IMR-90 (cell line): ENCODE measurements at regions not wholly inside any gene's neighbourhood (a gene's known extent, or its start where the extent isn't known, plus 50 kb on each side); places are given as distances from the start of the nearest gene placed in this dataset.

ENCODE experiments used
- ATAC-seq: fragments of 200-7000 bp; cut with Tn5 transposase; 2 replicates; pipeline ENCODE4 v1.9.1; 2020; ENCODE audit warnings: low read depth, mild to moderate bottlenecking, moderate library complexity
- BruUV-seq: library from RNA; stranded (reverse); fragments of 400-500 nt; replicated peaks from 2 replicates; lab custom pipeline; 2021; lab: Mats Ljungman, UMichigan
- CTCF ChIA-PET: fragments of 300-600 bp; formaldehyde crosslinking; extraction: SDS; loops from one replicate; lab custom pipeline; 2021; ENCODE audit warnings: antibody characterized with exemption; lab: Yijun Ruan, JAX
- POLR2A ChIA-PET: fragments of 300-600 bp; sonication (Branson Sonifier 250); formaldehyde crosslinking; loops from one replicate; lab custom pipeline; 2022; ENCODE audit warnings: antibody characterized with exemption; ENCODE audit not compliant: unreplicated experiment; lab: Charles Lee
- DNase-seq: peaks from one replicate; pipeline ENCODE4 v3.0.0; 2013
- H2AFZ ChIP-seq: replicated peaks from 2 replicates; pipeline ENCODE3; 2013; ENCODE audit warnings: low read length, mild to moderate bottlenecking; ENCODE audit not compliant: poor library complexity
- H2AK5ac ChIP-seq: 2 replicates; pipeline ENCODE4 v1.6.1; 2013; ENCODE audit warnings: low read depth, low read length, inconsistent platforms
- H2AK9ac ChIP-seq: replicated peaks from 2 replicates; pipeline ENCODE3; 2013; ENCODE audit warnings: mild to moderate bottlenecking, low read depth, low read length, moderate library complexity; ENCODE audit not compliant: poor library complexity
- H2BK120ac ChIP-seq: 2 replicates; pipeline ENCODE4 v1.6.1; 2013; ENCODE audit warnings: low read depth, low read length, inconsistent platforms
- H2BK15ac ChIP-seq: 3 replicates; pipeline ENCODE4 v1.6.1; 2013; ENCODE audit warnings: low read depth, low read length, inconsistent platforms
- H2BK20ac ChIP-seq: 2 replicates; pipeline ENCODE4 v1.6.1; 2013; ENCODE audit warnings: low read depth, mild to moderate bottlenecking, inconsistent platforms, low read length, moderate library complexity
- H2BK5ac ChIP-seq: 2 replicates; pipeline ENCODE4 v1.6.1; 2013; ENCODE audit warnings: mild to moderate bottlenecking, low read depth, low read length, inconsistent platforms; ENCODE audit not compliant: poor library complexity, severe bottlenecking
- H3K14ac ChIP-seq: replicated peaks from 2 replicates; pipeline ENCODE4 v1.6.1; 2013; ENCODE audit warnings: low read depth, low read length, inconsistent platforms
- H3K18ac ChIP-seq: 2 replicates; pipeline ENCODE4 v1.6.1; 2013; ENCODE audit warnings: low read depth, low read length, control low read depth
- H3K23ac ChIP-seq: 2 replicates; pipeline ENCODE4 v1.6.1; 2013; ENCODE audit warnings: low read depth, low read length, inconsistent platforms
- H3K27ac ChIP-seq: 2 replicates; pipeline ENCODE4 v1.5.1; 2013; ENCODE audit warnings: mild to moderate bottlenecking, control low read depth, low read length; ENCODE audit not compliant: insufficient read depth
- H3K27me3 ChIP-seq: 2 replicates; pipeline ENCODE4 v1.6.1; 2013; ENCODE audit warnings: low read length; ENCODE audit not compliant: control insufficient read depth, insufficient read depth
- H3K36me3 ChIP-seq: 2 replicates; pipeline ENCODE4 v1.6.1; 2013; ENCODE audit warnings: low read length, mixed read lengths; ENCODE audit not compliant: control insufficient read depth, insufficient read depth
- H3K4ac ChIP-seq: 2 replicates; pipeline ENCODE4 v1.6.1; 2013; ENCODE audit warnings: low read depth, low read length, inconsistent platforms
- H3K4me1 ChIP-seq: 2 replicates; pipeline ENCODE4 v1.6.1; 2013; ENCODE audit warnings: low read length, mixed read lengths; ENCODE audit not compliant: control insufficient read depth, insufficient read depth
- H3K4me2 ChIP-seq: 2 replicates; pipeline ENCODE4 v1.6.1; 2013; ENCODE audit warnings: low read depth, mild to moderate bottlenecking, control low read depth, low read length, moderate library complexity
- H3K4me3 ChIP-seq: 2 replicates; pipeline ENCODE4 v1.5.1; 2013; ENCODE audit warnings: low read depth, mild to moderate bottlenecking, control low read depth, low read length, moderate library complexity; ENCODE audit not compliant: insufficient read depth
- H3K56ac ChIP-seq: 2 replicates; pipeline ENCODE4 v1.6.1; 2013; ENCODE audit warnings: low read length, inconsistent platforms; ENCODE audit not compliant: insufficient read depth; ENCODE audit errors: extremely low read depth
- H3K79me1 ChIP-seq, 2 experiments: 2 replicates each; pipeline ENCODE4 v1.6.1; 2013; ENCODE audit warnings: low read length in 2 of 2, inconsistent platforms in 1 of 2, low read depth in 1 of 2
- H3K9ac ChIP-seq: 2 replicates; pipeline ENCODE4 v1.6.1; 2013; ENCODE audit warnings: low read depth, low read length, control low read depth
- H3K9me1 ChIP-seq: 2 replicates; pipeline ENCODE4 v1.6.1; 2013; ENCODE audit warnings: low read length, inconsistent platforms; ENCODE audit not compliant: insufficient read depth
- H3K9me3 ChIP-seq: 2 replicates; pipeline ENCODE4 v1.6.1; 2013; ENCODE audit warnings: low read length; ENCODE audit not compliant: control insufficient read depth, insufficient read depth
- H4K20me1 ChIP-seq: 2 replicates; pipeline ENCODE4 v1.6.1; 2013; ENCODE audit warnings: low read length, inconsistent platforms; ENCODE audit not compliant: insufficient read depth
- H4K5ac ChIP-seq: 2 replicates; pipeline ENCODE4 v1.6.1; 2013; ENCODE audit warnings: mild to moderate bottlenecking, low read depth, low read length, control low read depth
- H4K8ac ChIP-seq, 2 experiments: 2 replicates each; pipeline ENCODE4 v1.6.1; 2013; ENCODE audit warnings: low read depth in 2 of 2, low read length in 2 of 2, control low read depth in 1 of 2, inconsistent platforms in 1 of 2
- H4K91ac ChIP-seq: 2 replicates; pipeline ENCODE4 v1.6.1; 2013; ENCODE audit warnings: low read depth, low read length, inconsistent platforms; ENCODE audit not compliant: insufficient read depth
- FOS ChIP-seq: fragments of 150-350 bp; IDR thresholded peaks from 2 replicates; pipeline ENCODE4 v1.6.1; 2016; ENCODE audit warnings: low read depth, low read length
- RAD21 ChIP-seq: IDR thresholded peaks from 2 replicates; pipeline ENCODE4 v1.6.1; 2012; ENCODE audit warnings: low read length, improper control_type of control experiment
- WGBS, 2 experiments: methylation state at CpG; one replicate each; pipeline versions ENCODE4 v1.1.5 to v1.1.7; 2013; ENCODE audit warnings: missing lambda C conversion rate in 2 of 2; ENCODE audit not compliant: insufficient read length in 1 of 2; ENCODE audit errors: extremely low coverage in 2 of 2; 5-methylcytosine and 5-hydroxymethylcytosine counted together
- dilution Hi-C: fragments of 300-500 bp; cut with HindIII; formaldehyde crosslinking; loops from one replicate; pipeline ENCODE4 v1.14.3; 2018; ENCODE audit warnings: low sequenced_read_pairs; ENCODE audit not compliant: unreplicated experiment
- in situ Hi-C: fragments of 300-500 bp; cut with MboI; formaldehyde crosslinking; loops from 3 replicates; pipeline ENCODE4 v1.14.3; 2019; ENCODE audit warnings: low sequenced_read_pairs, inconsistent platforms, mixed read lengths
- intact Hi-C: fragments of 100-400 bp; cut with micrococcal nuclease; formaldehyde crosslinking; loops from 2 replicates; pipeline ENCODE4 v1.10.0; 2022

DNA sequence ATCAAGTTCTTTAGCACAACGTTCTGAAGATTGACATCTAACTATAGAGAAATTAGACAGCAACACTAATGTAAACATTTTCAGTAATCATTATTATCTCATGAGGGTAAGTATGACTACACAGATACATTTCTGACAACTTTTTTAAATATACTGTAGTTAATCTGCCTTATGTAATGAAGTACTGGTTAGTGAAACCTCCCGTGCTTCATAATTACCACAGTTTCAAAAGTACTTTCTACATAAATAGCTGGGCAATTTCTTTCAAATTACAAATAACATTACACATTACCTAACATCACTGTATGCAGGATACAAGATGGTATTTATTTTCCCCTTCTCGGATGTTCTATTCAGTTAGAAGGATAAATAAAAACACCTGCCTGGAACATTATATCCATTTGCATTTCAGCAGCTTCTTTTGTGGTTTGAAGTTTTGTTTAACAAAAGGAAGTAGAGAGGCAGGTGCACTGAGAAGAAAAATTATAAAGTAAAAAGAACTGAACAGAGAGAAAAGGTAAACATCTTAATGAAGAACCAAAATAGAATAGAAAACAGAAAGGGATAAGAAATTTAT is 1241.5 kb upstream of the GBE1 start:
- Histone ChIP-seq H3K4me3 (no peak overlapping the region), H2AFZ (no peak overlapping the region), H2BK5ac (no peak overlapping the region), H3K27me3 (no peaks in the 10 kb centered on the region), H3K23ac (no peak overlapping the region), H3K4ac (no peak overlapping the region), H4K20me1 (no peaks in the 10 kb centered on the region), H2BK20ac (no peak overlapping the region), H3K79me1 (no peaks in the 10 kb centered on the region), H2AK9ac (no peak overlapping the region), H3K9me3 (no peaks in the 10 kb centered on the region; the same call in 1 of the 2 replicates), H2BK120ac (no peak overlapping the region), H2AK5ac (no peak overlapping the region), H4K91ac (no peak overlapping the region), H3K56ac (no peak overlapping the region), H2BK15ac (no peak overlapping the region), H3K14ac (no peak overlapping the region), H3K27ac (no peak overlapping the region), H3K18ac (no peak overlapping the region), H3K4me1 (no peaks in the 10 kb centered on the region), H3K9ac (no peak overlapping the region), H3K9me1 (no peaks in the 10 kb centered on the region), H4K5ac (no peak overlapping the region), H4K8ac (no peak overlapping the region), H3K36me3 (no peaks in the 10 kb centered on the region), H3K4me2 (no peak overlapping the region)
- dilution Hi-C loops: no loop called here
- intact Hi-C loops: no loop called here
- in situ Hi-C loops: no loop called here
- no peak for DNase-seq
- POLR2A ChIA-PET: no interaction called here
- CTCF ChIA-PET: no interaction called here
- no peak for TF ChIP-seq FOS
- TF ChIP-seq RAD21: no peak
- no CpG with 5 or more reads among the region's 3 CpGs for WGBS, 2 experiments
- BruUV-seq: no TSS peak
- ATAC-seq: no peak
